ENCODE measurements at regions not wholly inside any gene's neighbourhood (a gene's known extent, or its start where the extent isn't known, plus 50 kb on each side); places are given as distances from the start of the nearest gene placed in this dataset.

DNA sequence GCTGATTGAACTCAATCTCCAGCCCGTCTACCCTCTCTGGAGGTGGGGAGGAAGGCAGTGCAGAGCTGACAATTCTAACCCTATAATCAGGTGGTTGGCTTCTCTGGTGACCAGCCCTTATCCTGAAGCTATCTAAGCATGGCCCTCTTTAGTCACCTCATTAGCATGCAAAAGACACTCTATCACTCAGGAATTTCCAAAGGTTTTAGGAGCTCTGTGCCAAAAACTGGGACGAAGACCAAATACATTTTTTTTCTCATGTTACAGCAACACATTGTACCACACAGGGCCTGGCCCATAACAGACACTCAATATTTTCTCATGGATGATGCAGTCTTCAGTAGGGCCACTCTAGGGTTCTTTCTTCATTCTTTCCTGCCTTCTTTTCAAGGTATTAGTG lies 118.8 kb upstream of the VLDLR start:
- no peaks in the 10 kb centered on the region for H3K79me2 ChIP-seq (ENCODE audit: insufficient read depth, low read length)
- H3K27ac Mint-ChIP-seq (ENCODE audit: unreplicated experiment) = no peak overlapping the region
- peaks cover 5% of the 10 kb centered on the region for H3K9me3 Mint-ChIP-seq (ENCODE audit: unreplicated experiment)
- no peak overlapping the region for H3K4me3 Mint-ChIP-seq (ENCODE audit: unreplicated experiment)
- no peak overlapping the region for H3K27ac ChIP-seq (ENCODE audit: low read depth, low read length)
- TF ChIP-seq, protein P1, sequence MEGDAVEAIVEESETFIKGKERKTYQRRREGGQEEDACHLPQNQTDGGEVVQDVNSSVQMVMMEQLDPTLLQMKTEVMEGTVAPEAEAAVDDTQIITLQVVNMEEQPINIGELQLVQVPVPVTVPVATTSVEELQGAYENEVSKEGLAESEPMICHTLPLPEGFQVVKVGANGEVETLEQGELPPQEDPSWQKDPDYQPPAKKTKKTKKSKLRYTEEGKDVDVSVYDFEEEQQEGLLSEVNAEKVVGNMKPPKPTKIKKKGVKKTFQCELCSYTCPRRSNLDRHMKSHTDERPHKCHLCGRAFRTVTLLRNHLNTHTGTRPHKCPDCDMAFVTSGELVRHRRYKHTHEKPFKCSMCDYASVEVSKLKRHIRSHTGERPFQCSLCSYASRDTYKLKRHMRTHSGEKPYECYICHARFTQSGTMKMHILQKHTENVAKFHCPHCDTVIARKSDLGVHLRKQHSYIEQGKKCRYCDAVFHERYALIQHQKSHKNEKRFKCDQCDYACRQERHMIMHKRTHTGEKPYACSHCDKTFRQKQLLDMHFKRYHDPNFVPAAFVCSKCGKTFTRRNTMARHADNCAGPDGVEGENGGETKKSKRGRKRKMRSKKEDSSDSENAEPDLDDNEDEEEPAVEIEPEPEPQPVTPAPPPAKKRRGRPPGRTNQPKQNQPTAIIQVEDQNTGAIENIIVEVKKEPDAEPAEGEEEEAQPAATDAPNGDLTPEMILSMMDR (IDR thresholded peaks at IDR 0.05; ENCODE audit: insufficient read depth, low read depth, low read length) = no peak
- no peak for TF ChIP-seq EZH2 (IDR thresholded peaks at IDR 0.05; ENCODE audit: insufficient read depth, low read length)
- H3K4me3 ChIP-seq (ENCODE audit: insufficient read depth, low read depth, low read length) = no peak overlapping the region
- no peak overlapping the region for H3K4me2 ChIP-seq (ENCODE audit: low read length)
- no peaks in the 10 kb centered on the region for H4K20me1 ChIP-seq (ENCODE audit: insufficient read depth, low read length)
- no peaks in the 10 kb centered on the region for H3K36me3 ChIP-seq (ENCODE audit: insufficient read depth, low read length)
- no peaks in the 10 kb centered on the region for H3K27me3 ChIP-seq (ENCODE audit: insufficient read depth, low read length)
- DNase-seq (ENCODE audit: low read depth) = peak; percentile 54
- H3K9me3 ChIP-seq (ENCODE audit: insufficient read depth, low read depth, low read length) = no peaks in the 10 kb centered on the region
- H3K4me1 ChIP-seq (ENCODE audit: insufficient read depth, low read length) = no peaks in the 10 kb centered on the region
- peaks cover 11% of the 10 kb centered on the region for H3K36me3 Mint-ChIP-seq (ENCODE audit: low read depth, unreplicated experiment)
- FAIRE-seq = no peak
- no peaks in the 10 kb centered on the region for H3K27me3 Mint-ChIP-seq (ENCODE audit: low read depth, unreplicated experiment)
- no peak overlapping the region for H2AFZ ChIP-seq (ENCODE audit: low read depth, low read length)
- no peak overlapping the region for H3K9ac ChIP-seq (ENCODE audit: low read length)
- H3K4me1 Mint-ChIP-seq (ENCODE audit: low read depth, unreplicated experiment) = no peaks in the 10 kb centered on the region

GRCh38 chr9:2506321-2506720 lies 115.3 kb upstream of the VLDLR start:
- no peak for DNase-seq (ENCODE audit: low read depth)
- Histone ChIP-seq H3K4me2 (ENCODE audit: low read length) (no peak overlapping the region), H3K4me3 (ENCODE audit: insufficient read depth, low read depth, low read length) (no peak overlapping the region), H3K79me2 (ENCODE audit: insufficient read depth, low read length) (no peaks in the 10 kb centered on the region), H3K9me3 (ENCODE audit: insufficient read depth, low read depth, low read length) (no peaks in the 10 kb centered on the region), H3K27ac (ENCODE audit: low read depth, low read length) (no peak overlapping the region), H3K4me1 (ENCODE audit: insufficient read depth, low read length) (no peaks in the 10 kb centered on the region), H3K36me3 (ENCODE audit: insufficient read depth, low read length) (no peaks in the 10 kb centered on the region), H3K27me3 (ENCODE audit: insufficient read depth, low read length) (no peaks in the 10 kb centered on the region), H3K9ac (ENCODE audit: low read length) (no peak overlapping the region), H4K20me1 (ENCODE audit: insufficient read depth, low read length) (no peaks in the 10 kb centered on the region), H2AFZ (ENCODE audit: low read depth, low read length) (no peak overlapping the region)
- TF ChIP-seq, protein P1 (IDR thresholded peaks at IDR 0.05; ENCODE audit: insufficient read depth, low read depth, low read length) = no peak
- no peak for TF ChIP-seq EZH2 (IDR thresholded peaks at IDR 0.05; ENCODE audit: insufficient read depth, low read length)
- H3K4me1 Mint-ChIP-seq (ENCODE audit: low read depth, unreplicated experiment) = no peaks in the 10 kb centered on the region
- H3K27ac Mint-ChIP-seq (ENCODE audit: unreplicated experiment) = no peak overlapping the region
- H3K4me3 Mint-ChIP-seq (ENCODE audit: unreplicated experiment) = no peak overlapping the region
- peaks cover 10% of the 10 kb centered on the region for H3K36me3 Mint-ChIP-seq (ENCODE audit: low read depth, unreplicated experiment)
- H3K27me3 Mint-ChIP-seq (ENCODE audit: low read depth, unreplicated experiment) = no peaks in the 10 kb centered on the region
- FAIRE-seq = no peak
- H3K9me3 Mint-ChIP-seq (ENCODE audit: unreplicated experiment) = peaks cover 5% of the 10 kb centered on the region

DNA sequence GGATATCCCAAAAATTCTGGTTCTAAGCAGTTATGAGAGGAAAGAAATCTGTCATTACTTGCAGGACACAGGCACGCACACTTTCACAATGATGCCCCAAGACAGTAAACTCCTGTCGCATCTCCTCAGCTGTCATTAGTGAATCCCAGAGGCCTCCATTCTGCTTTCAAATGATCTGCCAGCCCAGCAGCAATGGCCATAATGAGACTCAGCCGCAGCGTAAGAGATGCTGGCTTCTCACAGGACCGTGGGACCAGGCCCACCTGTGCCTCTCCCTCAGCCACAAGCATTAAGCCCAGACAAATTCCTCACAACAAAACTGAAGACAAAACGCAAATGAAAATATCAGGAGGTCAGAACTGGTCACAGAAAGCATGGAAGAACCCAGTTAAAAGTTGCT lies 98.0 kb upstream of the VLDLR start:
- H3K79me2 ChIP-seq (ENCODE audit: insufficient read depth, low read length) = no peaks in the 10 kb centered on the region
- no peak overlapping the region for H3K4me3 Mint-ChIP-seq (ENCODE audit: unreplicated experiment)
- H3K4me1 ChIP-seq (ENCODE audit: insufficient read depth, low read length) = no peaks in the 10 kb centered on the region
- H3K9ac ChIP-seq (ENCODE audit: low read length) = no peak overlapping the region
- no peak for DNase-seq (ENCODE audit: low read depth)
- no peaks in the 10 kb centered on the region for H3K36me3 ChIP-seq (ENCODE audit: insufficient read depth, low read length)
- H3K36me3 Mint-ChIP-seq (ENCODE audit: low read depth, unreplicated experiment) = peaks cover 34% of the 10 kb centered on the region
- H3K27ac ChIP-seq (ENCODE audit: low read depth, low read length) = no peak overlapping the region
- no peak for FAIRE-seq
- no peaks in the 10 kb centered on the region for H4K20me1 ChIP-seq (ENCODE audit: insufficient read depth, low read length)
- TF ChIP-seq, protein P1 (IDR thresholded peaks at IDR 0.05; ENCODE audit: insufficient read depth, low read depth, low read length) = no peak
- no peak for TF ChIP-seq EZH2 (IDR thresholded peaks at IDR 0.05; ENCODE audit: insufficient read depth, low read length)
- no peak overlapping the region for H3K27ac Mint-ChIP-seq (ENCODE audit: unreplicated experiment)
- no peak overlapping the region for H3K4me3 ChIP-seq (ENCODE audit: insufficient read depth, low read depth, low read length)
- H3K27me3 ChIP-seq (ENCODE audit: insufficient read depth, low read length) = no peaks in the 10 kb centered on the region
- H3K27me3 Mint-ChIP-seq (ENCODE audit: low read depth, unreplicated experiment) = no peaks in the 10 kb centered on the region
- H3K9me3 ChIP-seq (ENCODE audit: insufficient read depth, low read depth, low read length) = no peaks in the 10 kb centered on the region
- H3K4me2 ChIP-seq (ENCODE audit: low read length) = no peak overlapping the region
- H3K9me3 Mint-ChIP-seq (ENCODE audit: unreplicated experiment) = peaks cover 18% of the 10 kb centered on the region
- H3K4me1 Mint-ChIP-seq (ENCODE audit: low read depth, unreplicated experiment) = no peaks in the 10 kb centered on the region
- H2AFZ ChIP-seq (ENCODE audit: low read depth, low read length) = no peak overlapping the region

Data from astrocyte (in vitro differentiated cells and primary cell).